ENCODE measurements at regions not wholly inside any gene's neighbourhood (a gene's known extent, or its start where the extent isn't known, plus 50 kb on each side); places are given as distances from the start of the nearest gene placed in this dataset.

- no peak for DNase-seq (ENCODE audit: low read depth)
Measured at GRCh38 chr2:2848198-2848597, 517.1 kb upstream of the MYT1L start.

GRCh38 chr2:2847209-2847676 lies 516.2 kb upstream of the MYT1L start:
- no peak for DNase-seq (ENCODE audit: low read depth)

GRCh38 chr2:2846332-2847208 lies 515.5 kb upstream of the MYT1L start:
- no peak for DNase-seq (ENCODE audit: low read depth)

- DNase-seq (ENCODE audit: low read depth): no peak
Measured at GRCh38 chr2:2845806-2846315, 514.8 kb upstream of the MYT1L start.

GRCh38 chr2:2845267-2845666 lies 514.2 kb upstream of the MYT1L start:
- no peak for DNase-seq (ENCODE audit: low read depth)

- DNase-seq (ENCODE audit: low read depth): no peak
Measured at GRCh38 chr2:2843969-2844548, 513.0 kb upstream of the MYT1L start.

GRCh38 chr2:2842466-2842865 lies 511.4 kb upstream of the MYT1L start:
- DNase-seq (ENCODE audit: low read depth): no peak

- DNase-seq (ENCODE audit: low read depth): no peak
Measured at GRCh38 chr2:2840681-2841300, 509.7 kb upstream of the MYT1L start.

GRCh38 chr2:2839782-2840531 lies 508.9 kb upstream of the MYT1L start:
- DNase-seq (ENCODE audit: low read depth): no peak

- no peak for DNase-seq (ENCODE audit: low read depth)
Measured at GRCh38 chr2:2839393-2839781, 508.3 kb upstream of the MYT1L start.

- no peak for DNase-seq (ENCODE audit: low read depth)
Measured at GRCh38 chr2:2838548-2838845, 507.4 kb upstream of the MYT1L start.

GRCh38 chr2:2837746-2838547 lies 506.9 kb upstream of the MYT1L start:
- no peak for DNase-seq (ENCODE audit: low read depth)

GRCh38 chr2:2836343-2837070 lies 505.4 kb upstream of the MYT1L start:
- no peak for DNase-seq (ENCODE audit: low read depth)

- no peak for DNase-seq (ENCODE audit: low read depth)
Measured at GRCh38 chr2:2834516-2835254, 503.6 kb upstream of the MYT1L start.

- no peak for DNase-seq (ENCODE audit: low read depth)
Measured at GRCh38 chr2:2834105-2834504, 503.0 kb upstream of the MYT1L start.

- DNase-seq (ENCODE audit: low read depth): no peak
Measured at GRCh38 chr2:2832657-2833056, 501.6 kb upstream of the MYT1L start.

- no peak for DNase-seq (ENCODE audit: low read depth)
Measured at GRCh38 chr2:2831633-2832032, 500.6 kb upstream of the MYT1L start.

- no peak for DNase-seq (ENCODE audit: low read depth)
Measured at GRCh38 chr2:2830576-2830975, 499.5 kb upstream of the MYT1L start.

- DNase-seq (ENCODE audit: low read depth): no peak
Measured at GRCh38 chr2:2828774-2829368, 497.8 kb upstream of the MYT1L start.

GRCh38 chr2:2827761-2828221 lies 496.7 kb upstream of the MYT1L start:
- no peak for DNase-seq (ENCODE audit: low read depth)
